Smooth muscle cell (in vitro differentiated cells): ENCODE measurements at regions not wholly inside any gene's neighbourhood (a gene's known extent, or its start where the extent isn't known, plus 50 kb on each side); places are given as distances from the start of the nearest gene placed in this dataset.

Experiments
- DNase-seq: peaks from one replicate; lab custom pipeline; 2025; ENCODE audit not compliant: unreplicated experiment; lab: John Stamatoyannopoulos, UW
- H2AFZ ChIP-seq: fragments of 200-600 bp; sonication (generic); 2 replicates; pipeline ENCODE4 v1.6.0; 2016; ENCODE audit warnings: antibody characterized with exemption, low read depth, mild to moderate bottlenecking
- H3F3A ChIP-seq: fragments of 200-600 bp; sonication (generic); 2 replicates; pipeline ENCODE4 v1.6.0; 2017; ENCODE audit warnings: antibody characterized with exemption, low read depth
- H3K27ac ChIP-seq: fragments of 200-600 bp; sonication (generic); 2 replicates; pipeline ENCODE4 v1.5.1; 2016; ENCODE audit warnings: low read depth, mild to moderate bottlenecking
- H3K27me3 ChIP-seq: fragments of 200-600 bp; sonication (generic); 2 replicates; pipeline ENCODE4 v1.6.1; 2016; ENCODE audit warnings: low read depth, mild to moderate bottlenecking
- H3K36me3 ChIP-seq: fragments of 200-600 bp; sonication (generic); 2 replicates; pipeline ENCODE4 v1.5.1; 2016; ENCODE audit warnings: low read depth
- H3K4me1 ChIP-seq: fragments of 200-600 bp; sonication (generic); 2 replicates; pipeline ENCODE4 v1.5.1; 2016; ENCODE audit warnings: low read depth
- H3K4me2 ChIP-seq: fragments of 200-600 bp; sonication (generic); 2 replicates; pipeline ENCODE4 v1.6.0; 2016; ENCODE audit warnings: mild to moderate bottlenecking
- H3K4me3 ChIP-seq: fragments of 200-600 bp; sonication (generic); 2 replicates; pipeline ENCODE4 v1.5.1; 2016; ENCODE audit warnings: mild to moderate bottlenecking
- H3K79me2 ChIP-seq: fragments of 200-600 bp; sonication (generic); 2 replicates; pipeline ENCODE4 v1.6.0; 2016; ENCODE audit warnings: low read depth, mild to moderate bottlenecking
- H3K9ac ChIP-seq: fragments of 200-600 bp; sonication (generic); 2 replicates; pipeline ENCODE4 v1.6.0; 2016; ENCODE audit warnings: low read depth
- H3K9me3 ChIP-seq: fragments of 200-600 bp; sonication (generic); replicated peaks from 2 replicates; pipeline ENCODE4 v1.5.1; 2016; ENCODE audit warnings: low read depth
- H4K20me1 ChIP-seq: fragments of 200-600 bp; sonication (generic); 2 replicates; pipeline ENCODE4 v1.6.0; 2016; ENCODE audit warnings: low read depth
- WGBS: methylation state at CpG from one replicate; pipeline ENCODE4 v1.1.7; 2016; ENCODE audit warnings: low lambda C conversion rate; 5-methylcytosine and 5-hydroxymethylcytosine counted together
- TF ChIP-seq, protein P1 (sequence below): fragments of 200-600 bp; sonication (generic); IDR thresholded peaks from 2 replicates; pipeline ENCODE4 v1.5.1; 2017; ENCODE audit warnings: borderline replicate concordance, mild to moderate bottlenecking, antibody characterized with exemption; ENCODE audit not compliant: insufficient read depth, poor library complexity, severe bottlenecking

GRCh38 chr1:118396279-118396678 is 211.3 kb upstream of the SPAG17 start:
- Histone ChIP-seq H2AFZ (no peak overlapping the region), H3K4me1 (no peaks in the 10 kb centered on the region), H3K9me3 (no peaks in the 10 kb centered on the region), H3K79me2 (no peaks in the 10 kb centered on the region), H3K36me3 (no peaks in the 10 kb centered on the region), H4K20me1 (no peaks in the 10 kb centered on the region), H3K9ac (no peak overlapping the region), H3K27me3 (no peaks in the 10 kb centered on the region), H3K27ac (no peak overlapping the region), H3F3A (no peaks in the 10 kb centered on the region), H3K4me3 (no peak overlapping the region), H3K4me2 (no peak overlapping the region)
- TF ChIP-seq, protein P1, sequence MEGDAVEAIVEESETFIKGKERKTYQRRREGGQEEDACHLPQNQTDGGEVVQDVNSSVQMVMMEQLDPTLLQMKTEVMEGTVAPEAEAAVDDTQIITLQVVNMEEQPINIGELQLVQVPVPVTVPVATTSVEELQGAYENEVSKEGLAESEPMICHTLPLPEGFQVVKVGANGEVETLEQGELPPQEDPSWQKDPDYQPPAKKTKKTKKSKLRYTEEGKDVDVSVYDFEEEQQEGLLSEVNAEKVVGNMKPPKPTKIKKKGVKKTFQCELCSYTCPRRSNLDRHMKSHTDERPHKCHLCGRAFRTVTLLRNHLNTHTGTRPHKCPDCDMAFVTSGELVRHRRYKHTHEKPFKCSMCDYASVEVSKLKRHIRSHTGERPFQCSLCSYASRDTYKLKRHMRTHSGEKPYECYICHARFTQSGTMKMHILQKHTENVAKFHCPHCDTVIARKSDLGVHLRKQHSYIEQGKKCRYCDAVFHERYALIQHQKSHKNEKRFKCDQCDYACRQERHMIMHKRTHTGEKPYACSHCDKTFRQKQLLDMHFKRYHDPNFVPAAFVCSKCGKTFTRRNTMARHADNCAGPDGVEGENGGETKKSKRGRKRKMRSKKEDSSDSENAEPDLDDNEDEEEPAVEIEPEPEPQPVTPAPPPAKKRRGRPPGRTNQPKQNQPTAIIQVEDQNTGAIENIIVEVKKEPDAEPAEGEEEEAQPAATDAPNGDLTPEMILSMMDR: no peak
- DNase-seq: no peak
- WGBS: 23% methylated on average over 1 of the region's 1 CpG

DNA sequence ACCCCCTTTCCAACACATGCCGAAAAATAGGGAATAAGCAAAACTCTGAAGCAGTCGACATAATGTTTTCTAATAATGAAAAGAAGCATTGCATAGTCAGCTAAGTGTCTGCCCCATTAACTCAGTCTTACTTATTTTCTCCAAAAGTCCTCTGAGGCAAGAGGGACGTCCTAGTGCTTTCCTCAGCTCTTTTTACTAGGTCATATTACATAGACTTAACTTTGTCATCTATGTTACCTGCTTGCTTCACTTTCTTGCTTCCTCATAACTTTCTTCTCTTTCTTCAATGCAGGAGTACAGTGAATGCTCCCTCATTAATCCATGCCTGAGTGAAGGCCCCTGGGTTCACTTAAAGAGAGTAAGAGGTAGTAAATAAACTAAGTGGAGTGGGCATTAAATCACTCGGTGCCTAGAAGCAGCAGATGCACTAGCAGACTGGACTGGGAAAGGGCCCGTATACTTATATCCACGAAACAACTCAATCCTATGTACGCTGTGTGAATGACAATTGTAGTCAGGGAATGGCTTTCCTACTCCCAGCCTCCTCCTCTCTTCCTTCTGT is 210.5 kb upstream of the SPAG17 start:
- no peaks in the 10 kb centered on the region for H3K4me1 ChIP-seq
- TF ChIP-seq, protein P1: no peak
- H3K27ac ChIP-seq: no peak overlapping the region
- WGBS: 69% methylated on average over 7 of the region's 7 CpGs
- no peaks in the 10 kb centered on the region for H3F3A ChIP-seq
- H3K27me3 ChIP-seq: no peaks in the 10 kb centered on the region
- no peak overlapping the region for H3K9ac ChIP-seq
- H3K4me2 ChIP-seq: no peak overlapping the region
- H3K79me2 ChIP-seq: no peaks in the 10 kb centered on the region
- H4K20me1 ChIP-seq: no peaks in the 10 kb centered on the region
- no peak for DNase-seq
- no peaks in the 10 kb centered on the region for H3K9me3 ChIP-seq
- H2AFZ ChIP-seq: no peak overlapping the region
- H3K36me3 ChIP-seq: no peaks in the 10 kb centered on the region
- no peak overlapping the region for H3K4me3 ChIP-seq

DNA sequence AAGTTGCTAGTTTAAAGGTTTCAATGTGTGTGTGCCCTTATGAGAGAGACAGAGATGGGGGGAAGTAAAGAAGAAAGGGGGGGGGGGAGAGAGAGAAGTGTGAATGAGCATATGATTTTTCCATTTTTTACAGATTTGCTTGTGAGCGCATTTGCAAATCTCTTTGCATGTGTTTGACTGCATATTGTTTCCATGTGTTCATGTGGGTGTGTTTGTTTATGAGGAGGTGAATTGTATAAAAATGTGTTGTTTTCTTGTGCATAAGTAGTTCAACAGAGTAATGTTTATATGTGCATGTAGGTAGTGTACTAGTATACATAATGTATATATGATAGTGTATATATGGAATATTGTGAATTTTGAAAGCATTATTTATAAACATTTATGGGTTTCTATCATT is 205.9 kb upstream of the SPAG17 start:
- H3K27me3 ChIP-seq: no peaks in the 10 kb centered on the region
- no peaks in the 10 kb centered on the region for H3F3A ChIP-seq
- TF ChIP-seq, protein P1: no peak
- no peak for DNase-seq
- H3K36me3 ChIP-seq: no peaks in the 10 kb centered on the region
- 100% methylated on average over 1 of the region's 1 CpG for WGBS
- H3K9me3 ChIP-seq: no peaks in the 10 kb centered on the region
- H3K27ac ChIP-seq: no peak overlapping the region
- H3K9ac ChIP-seq: no peak overlapping the region
- H3K4me1 ChIP-seq: no peaks in the 10 kb centered on the region
- no peaks in the 10 kb centered on the region for H3K79me2 ChIP-seq
- H4K20me1 ChIP-seq: no peaks in the 10 kb centered on the region
- H2AFZ ChIP-seq: no peak overlapping the region
- no peak overlapping the region for H3K4me2 ChIP-seq
- H3K4me3 ChIP-seq: no peak overlapping the region

- Histone ChIP-seq H3K36me3 (no peaks in the 10 kb centered on the region), H2AFZ (peak overlapping the region; percentile 72), H3K4me3 (no peak overlapping the region), H3K4me2 (no peak overlapping the region), H3K9ac (no peak overlapping the region), H3F3A (no peaks in the 10 kb centered on the region), H3K4me1 (no peaks in the 10 kb centered on the region), H3K27me3 (no peaks in the 10 kb centered on the region), H3K27ac (no peak overlapping the region), H4K20me1 (no peaks in the 10 kb centered on the region), H3K79me2 (no peaks in the 10 kb centered on the region), H3K9me3 (no peaks in the 10 kb centered on the region)
- TF ChIP-seq, protein P1: no peak
- DNase-seq: no peak
- 88% methylated on average over 4 of the region's 4 CpGs for WGBS
Measured at GRCh38 chr1:118388301-118388959, 203.4 kb upstream of the SPAG17 start.
